ENCODE measurements at regions not wholly inside any gene's neighbourhood (a gene's known extent, or its start where the extent isn't known, plus 50 kb on each side); places are given as distances from the start of the nearest gene placed in this dataset.

DNA sequence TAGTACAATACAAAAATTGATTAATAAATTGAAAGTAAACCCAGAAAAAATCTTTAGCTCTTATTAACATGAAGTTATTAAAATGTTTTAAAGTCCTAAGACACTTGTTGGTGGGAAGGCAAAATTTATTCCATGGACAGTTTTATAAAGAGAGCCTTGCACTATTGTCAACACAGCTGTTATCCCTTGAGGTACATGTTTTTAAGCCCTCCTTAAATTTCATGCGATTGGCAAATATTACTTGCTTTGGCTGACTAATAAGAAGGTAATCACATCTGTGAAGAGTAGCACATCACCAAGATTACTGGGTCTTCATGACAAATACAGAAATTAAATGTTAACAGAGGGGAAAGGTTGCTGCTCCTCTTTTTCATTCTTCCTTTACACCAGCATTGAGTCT is 611.1 kb downstream of the BRINP3 start:
- no peak for DNase-seq (ENCODE audit: low spot score)

GRCh38 chr1:189868021-189868420 is 609.6 kb downstream of the BRINP3 start:
- no peak for DNase-seq (ENCODE audit: low spot score)

GRCh38 chr1:189874715-189875435 is 602.8 kb downstream of the BRINP3 start:
- no peak for DNase-seq (ENCODE audit: low spot score)

- no peak for DNase-seq (ENCODE audit: low spot score)
These were observed 597.5 kb downstream of the BRINP3 start for GRCh38 chr1:189880135-189880534.

DNA sequence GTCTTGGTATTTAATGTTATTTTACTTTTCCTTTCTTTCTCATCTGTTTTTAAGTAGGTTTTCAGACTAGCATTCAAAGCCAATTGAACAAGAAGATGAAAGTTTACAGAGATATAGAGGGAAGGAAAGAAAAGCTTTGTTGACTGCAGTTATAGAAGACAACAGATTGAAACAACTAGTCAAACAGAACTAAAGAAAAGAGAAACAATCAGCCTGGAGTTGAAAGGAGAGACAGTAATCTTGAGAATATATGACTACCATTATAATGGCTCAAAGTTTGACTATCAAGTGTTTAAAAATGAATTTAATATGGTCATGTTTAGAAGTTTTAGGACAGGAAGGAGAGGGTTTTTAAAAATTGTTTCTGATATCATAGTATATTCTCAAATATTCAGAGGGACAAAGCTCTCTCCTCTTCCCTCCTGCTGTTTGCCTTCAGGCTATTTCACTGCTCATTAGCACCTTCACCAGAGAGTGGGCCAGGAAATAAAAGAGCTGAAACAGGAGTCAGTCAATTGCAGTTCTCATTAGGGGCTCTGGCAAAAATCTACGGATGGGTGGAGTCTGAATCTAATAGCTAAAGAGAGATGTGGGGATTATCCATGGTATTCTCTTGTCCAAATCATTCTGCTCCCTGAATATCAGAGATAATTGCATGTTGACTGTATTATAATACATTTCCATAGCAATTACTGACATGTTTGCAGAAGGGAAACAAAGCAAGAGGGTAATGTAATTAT is 577.8 kb downstream of the BRINP3 start:
- no peak for DNase-seq (ENCODE audit: low spot score)

DNA sequence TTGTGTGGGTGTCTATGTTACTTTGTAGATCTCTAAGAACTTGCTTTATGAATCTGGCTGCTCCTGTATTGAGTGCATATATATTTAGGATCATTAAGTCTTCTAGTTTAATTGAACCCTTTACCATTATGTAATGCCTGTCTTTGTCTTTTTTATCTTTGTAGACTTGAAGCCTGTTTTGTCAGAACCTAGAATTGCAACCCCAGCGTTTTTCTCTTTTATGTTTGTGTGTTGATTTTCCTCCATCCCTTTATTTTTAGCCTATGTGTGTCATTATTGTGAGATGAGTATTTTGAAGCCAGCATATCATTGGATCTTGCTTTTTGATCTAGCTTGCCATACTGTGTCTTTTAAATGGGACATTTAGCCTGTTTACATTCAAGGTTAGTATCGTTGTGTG is 573.2 kb downstream of the BRINP3 start:
- DNase-seq (ENCODE audit: low spot score), result no peak

DNA sequence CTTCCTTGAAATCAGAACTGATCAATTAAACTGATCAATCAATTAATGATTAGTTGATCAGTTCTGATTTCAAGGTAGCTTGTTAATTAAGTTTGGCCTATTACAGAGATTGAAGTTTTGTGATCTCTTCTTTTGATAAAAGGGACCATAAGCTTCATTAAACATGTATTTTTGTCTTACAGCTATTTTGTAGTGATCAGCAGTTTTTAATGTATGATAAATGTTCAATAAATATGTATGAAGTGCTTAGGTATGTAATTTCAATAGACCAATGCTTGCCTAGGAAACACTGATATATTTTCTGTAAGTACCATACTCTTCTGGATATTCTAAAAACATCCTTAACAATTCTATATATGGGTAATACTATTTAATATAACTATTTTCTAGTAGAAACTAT is 569.6 kb downstream of the BRINP3 start:
- no peak for DNase-seq (ENCODE audit: low spot score)

- no peak for DNase-seq (ENCODE audit: low spot score)
These were observed 556.1 kb downstream of the BRINP3 start for GRCh38 chr1:189921613-189922012.

DNA sequence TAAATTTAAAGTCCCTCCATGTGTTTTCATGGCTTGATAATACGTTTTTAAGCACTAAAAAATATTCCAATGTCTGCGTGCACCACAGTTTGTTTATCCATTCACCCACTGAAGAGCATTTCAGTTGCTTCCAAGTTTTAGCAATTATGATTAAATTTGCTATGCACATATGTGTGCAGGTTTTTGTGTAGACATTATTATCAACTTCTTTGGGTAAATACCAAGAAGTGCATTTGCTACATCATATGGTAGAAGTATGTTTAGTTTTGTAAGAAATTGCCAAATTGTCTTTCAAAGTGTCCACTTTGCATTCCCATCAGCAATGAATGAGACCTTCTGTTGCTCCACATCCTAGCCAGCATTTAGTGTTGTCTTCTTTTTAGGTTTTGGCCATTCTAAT is 550.0 kb downstream of the BRINP3 start:
- no peak for DNase-seq (ENCODE audit: low spot score)

DNA sequence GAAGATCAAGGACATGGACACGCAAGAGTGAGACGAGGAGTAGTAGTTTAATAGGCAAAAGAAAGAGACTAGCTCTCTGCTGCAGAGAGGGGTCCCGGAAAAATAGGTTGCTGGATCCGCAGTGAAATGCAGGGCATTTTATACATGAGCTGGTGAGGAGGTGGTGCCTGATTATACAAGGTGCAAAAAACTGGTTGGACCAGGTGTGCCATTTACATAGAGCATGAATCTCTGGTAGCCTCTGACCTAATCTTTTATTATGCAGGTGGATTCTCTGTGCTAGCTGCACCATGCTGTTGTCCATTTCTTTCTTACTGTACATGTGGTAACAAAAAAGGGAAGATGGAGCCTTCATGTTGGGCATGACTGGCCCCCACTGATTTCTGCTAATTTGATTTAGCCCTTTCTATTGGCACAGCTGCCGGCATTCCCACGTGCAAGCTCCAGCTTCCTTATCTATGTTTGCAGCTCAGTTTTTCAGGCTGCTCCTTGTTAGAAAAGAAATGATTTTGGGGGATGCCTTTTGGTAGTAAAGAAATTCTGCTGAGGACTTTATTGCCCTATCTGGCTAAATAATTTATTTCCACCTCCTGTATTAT is 548.1 kb downstream of the BRINP3 start:
- no peak for DNase-seq (ENCODE audit: low spot score)

DNA sequence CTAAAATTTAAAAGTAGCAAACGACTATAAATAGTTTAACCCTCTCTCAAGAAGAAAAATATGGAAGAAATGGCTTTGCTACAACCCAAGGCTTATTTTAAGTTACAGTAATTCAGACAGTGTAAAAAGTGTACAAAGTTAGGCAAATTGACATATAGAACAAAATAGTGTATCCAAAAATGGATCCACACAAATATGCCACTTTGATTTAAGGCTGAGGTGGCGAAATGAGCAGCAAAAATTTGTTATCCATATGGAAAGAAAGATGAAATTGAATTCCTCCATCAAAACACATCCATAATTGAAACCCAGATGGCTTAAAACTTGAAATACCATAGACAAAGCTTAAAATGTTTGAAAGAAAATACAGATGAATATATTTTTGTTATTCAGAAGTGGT is 540.8 kb downstream of the BRINP3 start:
- no peak for DNase-seq (ENCODE audit: low spot score)

DNA sequence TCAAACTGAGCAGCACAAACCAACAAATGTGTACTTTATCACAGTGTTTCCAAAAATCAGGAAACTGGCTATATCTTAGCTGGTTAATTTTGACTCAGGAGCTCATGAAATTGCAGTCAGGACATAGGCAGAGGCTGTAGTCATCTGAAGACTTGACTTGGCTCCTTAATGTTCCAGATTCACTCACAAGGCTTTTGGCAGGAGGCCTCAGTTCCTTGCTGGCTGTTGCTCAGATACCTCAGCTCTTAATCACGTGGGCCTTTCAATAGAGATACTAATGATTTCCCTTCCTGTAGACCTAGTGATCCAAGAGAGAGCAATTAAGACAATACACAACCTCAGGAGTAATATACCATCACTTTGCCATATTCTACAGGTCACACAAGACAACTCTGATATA is 537.7 kb downstream of the BRINP3 start:
- DNase-seq (ENCODE audit: low spot score), result no peak

DNA sequence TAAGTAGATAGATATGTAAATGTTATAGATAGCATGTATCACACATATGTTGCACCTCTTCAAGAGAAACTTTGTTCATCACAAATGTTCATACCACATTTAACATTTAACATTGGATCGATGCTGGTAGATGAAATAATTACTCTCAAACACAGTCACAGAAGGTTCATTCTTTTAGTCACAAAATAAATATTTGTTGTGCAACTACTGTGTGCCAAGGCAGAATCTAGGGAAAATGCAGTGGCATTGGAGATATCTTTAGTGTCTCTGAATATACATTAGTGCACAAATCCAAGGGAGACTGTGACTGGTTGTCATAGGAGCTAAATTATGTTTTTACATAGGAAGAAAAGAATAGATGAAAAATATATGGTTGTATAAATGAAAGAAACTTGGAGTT is 535.7 kb downstream of the BRINP3 start:
- no peak for DNase-seq (ENCODE audit: low spot score)

GRCh38 chr1:189958756-189959155 is 518.9 kb downstream of the BRINP3 start:
- no peak for DNase-seq (ENCODE audit: low spot score)

DNA sequence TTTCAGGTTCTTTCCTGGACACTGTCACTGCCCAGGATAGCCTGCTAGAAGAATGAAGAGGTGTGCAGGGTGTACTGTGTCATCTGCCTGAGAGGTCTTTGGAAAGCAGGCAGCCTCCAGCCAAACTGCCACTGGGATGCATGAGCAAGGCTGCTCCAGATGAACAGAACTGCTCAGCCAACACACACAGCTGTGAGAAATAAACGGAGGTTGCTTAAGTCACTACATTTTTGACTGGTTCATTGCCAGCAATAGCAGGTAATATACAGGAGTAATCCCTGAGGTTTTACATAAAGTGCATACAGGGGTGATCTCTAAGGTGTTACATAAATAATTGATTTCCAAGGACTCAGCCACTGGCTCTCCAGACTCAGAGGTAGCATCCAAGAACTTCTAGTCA is 516.9 kb downstream of the BRINP3 start:
- DNase-seq (ENCODE audit: low spot score), result no peak

GRCh38 chr1:189962181-189962580 is 515.5 kb downstream of the BRINP3 start:
- DNase-seq (ENCODE audit: low spot score), result no peak

- DNase-seq (ENCODE audit: low spot score), result no peak
These were observed 507.1 kb downstream of the BRINP3 start for GRCh38 chr1:189970331-189971230.

GRCh38 chr1:189971656-189972055 is 506.0 kb downstream of the BRINP3 start:
- DNase-seq (ENCODE audit: low spot score), result no peak

DNA sequence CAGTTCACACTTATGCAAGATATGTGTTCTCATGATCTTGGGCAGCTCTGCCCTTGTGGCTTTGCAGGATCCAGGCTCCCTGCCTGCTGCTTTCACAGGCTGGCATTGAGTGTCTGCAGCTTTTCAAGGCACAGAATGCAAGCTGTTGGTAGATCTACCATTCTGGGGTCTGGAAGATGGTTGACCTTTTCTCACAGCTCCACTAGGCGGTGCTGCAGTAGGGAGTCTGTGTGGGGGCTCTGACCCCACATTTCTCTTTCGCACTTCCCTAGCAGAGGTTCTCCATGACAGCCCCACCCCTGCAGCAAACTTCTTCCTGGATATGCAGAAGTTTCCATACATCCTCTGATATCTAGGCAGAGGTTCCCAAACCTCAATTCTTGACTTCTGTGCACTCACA is 500.5 kb downstream of the BRINP3 start:
- no peak for DNase-seq (ENCODE audit: low spot score)

DNA sequence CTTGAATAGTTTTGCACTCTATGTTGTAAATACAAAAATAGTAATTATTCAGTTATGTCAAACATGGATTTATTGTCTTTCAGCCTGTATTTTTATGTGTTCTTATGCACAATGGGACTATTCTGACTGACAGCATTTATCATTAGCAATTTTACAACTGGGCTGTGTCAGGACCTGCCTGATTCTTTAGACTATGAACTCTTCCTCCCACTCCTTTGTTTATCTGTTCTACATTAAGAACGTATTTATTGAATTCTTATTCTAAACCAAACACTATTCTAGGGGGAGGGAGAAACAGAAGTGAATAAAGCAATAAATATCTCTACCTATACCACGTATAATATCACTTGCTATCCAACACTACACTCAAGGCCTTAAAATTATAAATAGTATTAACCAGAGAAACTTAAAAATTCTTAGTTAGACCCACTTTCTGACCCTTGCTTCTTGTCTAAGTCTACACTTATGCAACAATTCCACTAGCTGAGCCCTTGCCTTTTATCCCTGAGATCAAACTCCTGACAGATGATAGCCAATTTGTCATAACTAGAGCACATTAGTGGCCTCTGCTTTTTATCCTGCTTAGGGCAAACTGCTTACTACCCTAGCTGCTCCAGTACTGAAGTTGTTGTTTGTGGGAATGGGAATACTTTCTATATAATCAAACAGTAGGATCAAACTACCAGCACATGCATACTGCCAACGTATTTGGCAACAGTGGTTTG is 494.3 kb downstream of the BRINP3 start:
- no peak for DNase-seq (ENCODE audit: low spot score)

GRCh38 chr1:189986516-189986915 is 491.1 kb downstream of the BRINP3 start:
- DNase-seq (ENCODE audit: low spot score), result no peak

GRCh38 chr1:189987509-189987908 is 490.2 kb downstream of the BRINP3 start:
- no peak for DNase-seq (ENCODE audit: low spot score)
